ENCODE measurements at regions not wholly inside any gene's neighbourhood (a gene's known extent, or its start where the extent isn't known, plus 50 kb on each side); places are given as distances from the start of the nearest gene placed in this dataset.

DNA sequence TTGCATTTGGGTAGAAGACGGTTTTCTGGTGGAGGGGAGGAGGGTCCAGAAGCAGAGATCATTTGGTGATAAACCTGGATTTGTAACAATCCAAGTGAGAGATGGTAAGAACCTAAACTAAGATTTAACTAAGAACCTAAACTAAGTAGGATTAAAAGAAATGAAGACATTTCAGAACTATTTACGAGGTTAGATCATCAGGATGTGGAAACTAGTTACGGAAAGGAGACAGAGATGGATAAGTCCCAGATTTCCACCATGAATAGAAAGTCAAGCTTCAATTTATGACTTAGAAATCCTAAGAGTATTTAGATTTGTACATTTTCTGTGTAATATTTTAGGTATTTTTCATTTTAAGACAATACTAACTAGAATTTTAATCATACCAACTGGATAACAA lies 86.3 kb downstream of the SEC16B start:
- TF ChIP-seq, protein P1, sequence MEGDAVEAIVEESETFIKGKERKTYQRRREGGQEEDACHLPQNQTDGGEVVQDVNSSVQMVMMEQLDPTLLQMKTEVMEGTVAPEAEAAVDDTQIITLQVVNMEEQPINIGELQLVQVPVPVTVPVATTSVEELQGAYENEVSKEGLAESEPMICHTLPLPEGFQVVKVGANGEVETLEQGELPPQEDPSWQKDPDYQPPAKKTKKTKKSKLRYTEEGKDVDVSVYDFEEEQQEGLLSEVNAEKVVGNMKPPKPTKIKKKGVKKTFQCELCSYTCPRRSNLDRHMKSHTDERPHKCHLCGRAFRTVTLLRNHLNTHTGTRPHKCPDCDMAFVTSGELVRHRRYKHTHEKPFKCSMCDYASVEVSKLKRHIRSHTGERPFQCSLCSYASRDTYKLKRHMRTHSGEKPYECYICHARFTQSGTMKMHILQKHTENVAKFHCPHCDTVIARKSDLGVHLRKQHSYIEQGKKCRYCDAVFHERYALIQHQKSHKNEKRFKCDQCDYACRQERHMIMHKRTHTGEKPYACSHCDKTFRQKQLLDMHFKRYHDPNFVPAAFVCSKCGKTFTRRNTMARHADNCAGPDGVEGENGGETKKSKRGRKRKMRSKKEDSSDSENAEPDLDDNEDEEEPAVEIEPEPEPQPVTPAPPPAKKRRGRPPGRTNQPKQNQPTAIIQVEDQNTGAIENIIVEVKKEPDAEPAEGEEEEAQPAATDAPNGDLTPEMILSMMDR (IDR thresholded peaks at IDR 0.05), result no peak
- no peak for TF ChIP-seq POLR2A (IDR thresholded peaks at IDR 0.05)
